Activated T-helper 1 cell treated with anti-CD3 and anti-CD28 coated beads, Interleukin-12 subunit alpha, Interleukin-12 subunit beta, Interleukin-2, Interleukin-4 antibody, amounts not matched to agents 30 ng/mL and 10 ng/mL and 1 ng/mL, durations not matched to agents 14 hours and 24 hours and 36 hours (primary cell): ENCODE measurements at regions not wholly inside any gene's neighbourhood (a gene's known extent, or its start where the extent isn't known, plus 50 kb on each side); places are given as distances from the start of the nearest gene placed in this dataset.
"Not testable (repeated sequence)": the region's sequence is repeated elsewhere in the genome, so short reads cannot be mapped to it uniquely, and the experiment has no call there.

Source experiments
- DNase-seq: peaks from one replicate; pipeline ENCODE4 v3.0.0; 2021; ENCODE audit warnings: low spot score
- H3K27ac Mint-ChIP-seq: one replicate; pipeline ENCODE4 v1.8.0; 2021; ENCODE audit warnings: mild to moderate bottlenecking, mixed read lengths
- H3K27me3 Mint-ChIP-seq: one replicate; pipeline ENCODE4 v1.8.0; 2022; ENCODE audit warnings: mild to moderate bottlenecking, moderate library complexity, mixed read lengths; ENCODE audit not compliant: insufficient read depth
- H3K36me3 Mint-ChIP-seq: one replicate; pipeline ENCODE4 v1.8.0; 2021; ENCODE audit warnings: low read depth, mixed read lengths
- H3K4me1 Mint-ChIP-seq: one replicate; pipeline ENCODE4 v1.8.0; 2021; ENCODE audit warnings: low read depth, mixed read lengths
- H3K4me3 Mint-ChIP-seq: one replicate; pipeline ENCODE4 v1.8.0; 2021; ENCODE audit warnings: mild to moderate bottlenecking, moderate library complexity, mixed read lengths
- H3K9me3 Mint-ChIP-seq: one replicate; pipeline ENCODE4 v1.8.0; 2021; ENCODE audit warnings: mixed read lengths
- intact Hi-C: fragments of 100-400 bp; cut with micrococcal nuclease; formaldehyde crosslinking; loops from one replicate; pipeline ENCODE4 v1.15.1; 2024

- no peak overlapping the region for H3K27ac Mint-ChIP-seq
- no peaks in the 10 kb centered on the region for H3K9me3 Mint-ChIP-seq
- intact Hi-C loops: no loop called here
- H3K36me3 Mint-ChIP-seq: no peaks in the 10 kb centered on the region
- no peak overlapping the region for H3K4me3 Mint-ChIP-seq
- H3K4me1 Mint-ChIP-seq: no peaks in the 10 kb centered on the region
- no peak for DNase-seq
- H3K27me3 Mint-ChIP-seq: no peaks in the 10 kb centered on the region
Measured at GRCh38 chr18:56455141-56455540, 183.3 kb downstream of the TXNL1 start.

GRCh38 chr18:56453631-56454030, 184.8 kb downstream of the TXNL1 start:
- no peak overlapping the region for H3K27ac Mint-ChIP-seq
- intact Hi-C loops: no loop called here

GRCh38 chr18:56451188-56451587, 187.2 kb downstream of the TXNL1 start:
- Mint-ChIP-seq H3K9me3 (no peaks in the 10 kb centered on the region), H3K4me1 (no peaks in the 10 kb centered on the region)
- intact Hi-C loops: no loop called here

More at GRCh38 chr18:56453631-56454030, 184.8 kb downstream of the TXNL1 start:
- no peak overlapping the region for H3K4me3 Mint-ChIP-seq
- no peaks in the 10 kb centered on the region for H3K4me1 Mint-ChIP-seq
- DNase-seq: no peak
- H3K36me3 Mint-ChIP-seq: no peaks in the 10 kb centered on the region
- H3K9me3 Mint-ChIP-seq: no peaks in the 10 kb centered on the region
- no peaks in the 10 kb centered on the region for H3K27me3 Mint-ChIP-seq

GRCh38 chr18:56448751-56449150, 189.6 kb downstream of the TXNL1 start:
- no peak overlapping the region for H3K4me3 Mint-ChIP-seq
- H3K27me3 Mint-ChIP-seq: peaks cover 1% of the 10 kb centered on the region
- H3K9me3 Mint-ChIP-seq: no peaks in the 10 kb centered on the region
- no peak for DNase-seq
- intact Hi-C loops: no loop called here
- H3K4me1 Mint-ChIP-seq: no peaks in the 10 kb centered on the region
- no peaks in the 10 kb centered on the region for H3K36me3 Mint-ChIP-seq
- no peak overlapping the region for H3K27ac Mint-ChIP-seq

More at GRCh38 chr18:56451188-56451587, 187.2 kb downstream of the TXNL1 start:
- Mint-ChIP-seq H3K36me3 (no peaks in the 10 kb centered on the region), H3K4me3 (no peak overlapping the region), H3K27ac (no peak overlapping the region), H3K27me3 (no peaks in the 10 kb centered on the region)
- DNase-seq: no peak

- intact Hi-C loops: no loop called here
- DNase-seq: no peak
- no peaks in the 10 kb centered on the region for H3K9me3 Mint-ChIP-seq
- H3K4me1 Mint-ChIP-seq: no peaks in the 10 kb centered on the region
- H3K36me3 Mint-ChIP-seq: no peaks in the 10 kb centered on the region
- H3K27ac Mint-ChIP-seq: no peak overlapping the region
- H3K4me3 Mint-ChIP-seq: no peak overlapping the region
- H3K27me3 Mint-ChIP-seq: peaks cover 1% of the 10 kb centered on the region
Measured at GRCh38 chr18:56445422-56445821, 193.0 kb downstream of the TXNL1 start.

- no peak overlapping the region for H3K27ac Mint-ChIP-seq
- no peaks in the 10 kb centered on the region for H3K9me3 Mint-ChIP-seq
- no peak overlapping the region for H3K4me3 Mint-ChIP-seq
- H3K27me3 Mint-ChIP-seq: peaks cover 1% of the 10 kb centered on the region
- no peaks in the 10 kb centered on the region for H3K36me3 Mint-ChIP-seq
- intact Hi-C loops: no loop called here
- no peaks in the 10 kb centered on the region for H3K4me1 Mint-ChIP-seq
- no peak for DNase-seq
Measured at GRCh38 chr18:56444201-56444600, 194.2 kb downstream of the TXNL1 start.

GRCh38 chr18:56443166-56443907, 195.1 kb downstream of the TXNL1 start:
- no peaks in the 10 kb centered on the region for H3K9me3 Mint-ChIP-seq
- H3K36me3 Mint-ChIP-seq: no peaks in the 10 kb centered on the region
- intact Hi-C loops: no loop called here
- DNase-seq: no peak
- no peaks in the 10 kb centered on the region for H3K4me1 Mint-ChIP-seq
- H3K4me3 Mint-ChIP-seq: no peak overlapping the region
- H3K27ac Mint-ChIP-seq: no peak overlapping the region
- H3K27me3 Mint-ChIP-seq: peaks cover 1% of the 10 kb centered on the region

GRCh38 chr18:56438480-56438879, 199.9 kb downstream of the TXNL1 start:
- H3K36me3 Mint-ChIP-seq, H3K4me3 Mint-ChIP-seq, H3K27me3 Mint-ChIP-seq, H3K9me3 Mint-ChIP-seq, H3K27ac Mint-ChIP-seq, intact Hi-C loops, H3K4me1 Mint-ChIP-seq, DNase-seq: not testable (repeated sequence)

- Mint-ChIP-seq H3K9me3 (no peaks in the 10 kb centered on the region), H3K27me3 (no peaks in the 10 kb centered on the region), H3K4me1 (no peaks in the 10 kb centered on the region), H3K4me3 (no peak overlapping the region), H3K36me3 (no peaks in the 10 kb centered on the region), H3K27ac (no peak overlapping the region)
- intact Hi-C loops: no loop called here
- DNase-seq: no peak
Measured at GRCh38 chr18:56436651-56437050, 201.7 kb downstream of the TXNL1 start.

GRCh38 chr18:56433919-56434318, 204.5 kb downstream of the TXNL1 start:
- H3K4me1 Mint-ChIP-seq: no peaks in the 10 kb centered on the region
- H3K27ac Mint-ChIP-seq: no peak overlapping the region

GRCh38 chr18:56431551-56431950, 206.8 kb downstream of the TXNL1 start:
- Mint-ChIP-seq H3K9me3 (peaks cover 4% of the 10 kb centered on the region), H3K4me1 (no peaks in the 10 kb centered on the region), H3K4me3 (no peak overlapping the region), H3K27me3 (no peaks in the 10 kb centered on the region), H3K36me3 (no peaks in the 10 kb centered on the region), H3K27ac (no peak overlapping the region)
- intact Hi-C loops: no loop called here
- DNase-seq: no peak

More at GRCh38 chr18:56433919-56434318, 204.5 kb downstream of the TXNL1 start:
- intact Hi-C loops: no loop called here
- H3K9me3 Mint-ChIP-seq: no peaks in the 10 kb centered on the region
- H3K36me3 Mint-ChIP-seq: no peaks in the 10 kb centered on the region
- no peaks in the 10 kb centered on the region for H3K27me3 Mint-ChIP-seq
- DNase-seq: no peak
- no peak overlapping the region for H3K4me3 Mint-ChIP-seq

GRCh38 chr18:56423626-56424025, 214.8 kb downstream of the TXNL1 start:
- H3K27me3 Mint-ChIP-seq: no peaks in the 10 kb centered on the region
- H3K36me3 Mint-ChIP-seq: no peaks in the 10 kb centered on the region
- no peak overlapping the region for H3K27ac Mint-ChIP-seq
- intact Hi-C loops: no loop called here
- no peak overlapping the region for H3K4me3 Mint-ChIP-seq
- no peak for DNase-seq
- H3K4me1 Mint-ChIP-seq: no peaks in the 10 kb centered on the region
- H3K9me3 Mint-ChIP-seq: peaks cover 9% of the 10 kb centered on the region

GRCh38 chr18:56421647-56422046, 216.7 kb downstream of the TXNL1 start:
- no peaks in the 10 kb centered on the region for H3K36me3 Mint-ChIP-seq
- peaks cover 14% of the 10 kb centered on the region for H3K9me3 Mint-ChIP-seq
- H3K27me3 Mint-ChIP-seq: no peaks in the 10 kb centered on the region
- H3K27ac Mint-ChIP-seq: no peak overlapping the region
- H3K4me3 Mint-ChIP-seq: no peak overlapping the region
- no peaks in the 10 kb centered on the region for H3K4me1 Mint-ChIP-seq
- no peak for DNase-seq
- intact Hi-C loops: no loop called here

- H3K27ac Mint-ChIP-seq, intact Hi-C loops, H3K36me3 Mint-ChIP-seq, DNase-seq, H3K27me3 Mint-ChIP-seq, H3K4me1 Mint-ChIP-seq, H3K4me3 Mint-ChIP-seq: not testable (repeated sequence)
- peaks cover 17% of the 10 kb centered on the region for H3K9me3 Mint-ChIP-seq
Measured at GRCh38 chr18:56420868-56421267, 217.5 kb downstream of the TXNL1 start.
